Activated gamma-delta T cell treated with Interleukin-2 at 50 U/mL for 16 hours (primary cell): ENCODE measurements at regions not wholly inside any gene's neighbourhood (a gene's known extent, or its start where the extent isn't known, plus 50 kb on each side); places are given as distances from the start of the nearest gene placed in this dataset.

Experiments used
- DNase-seq: peaks from one replicate; pipeline ENCODE4 v3.0.0-alpha.2; 2020

DNA sequence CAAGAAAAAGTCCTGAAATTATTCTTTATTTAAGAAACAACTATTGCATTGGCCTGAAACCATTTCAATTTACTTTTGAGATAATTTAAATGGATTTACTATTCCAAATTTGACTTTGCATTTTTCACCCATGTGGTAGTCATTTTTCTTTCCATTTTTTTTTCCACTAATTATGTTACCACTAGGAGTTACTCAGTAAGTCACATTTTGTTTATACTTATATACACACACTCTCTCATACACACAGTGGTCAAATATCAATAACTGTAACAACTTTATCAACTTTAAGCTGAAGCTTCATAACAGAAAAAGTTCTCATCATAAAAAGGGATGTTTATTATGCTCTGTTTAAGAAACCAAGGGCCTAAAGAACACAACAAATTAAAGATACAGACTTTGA, 222.8 kb downstream of the SIPA1L2 start:
- DNase-seq, result no peak

DNA sequence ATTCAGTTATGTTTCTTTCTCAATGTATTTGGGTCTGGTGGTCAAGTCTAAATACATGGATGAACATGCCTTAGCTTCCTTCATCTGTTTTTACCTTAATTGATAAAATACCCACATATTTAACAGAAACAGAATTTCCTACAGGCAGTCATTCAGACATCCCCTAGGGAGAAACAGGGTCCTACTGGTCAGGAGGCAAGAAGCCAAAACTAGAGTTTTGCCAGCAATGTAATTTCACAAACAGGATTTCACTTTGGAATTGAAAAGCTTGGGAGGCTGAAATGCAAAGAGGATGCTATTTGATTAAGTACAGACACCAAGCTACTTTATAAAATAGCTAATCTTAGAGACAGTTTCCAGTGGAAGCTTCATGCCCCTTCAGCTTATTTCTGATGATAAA, 224.2 kb downstream of the SIPA1L2 start:
- no peak for DNase-seq

DNA sequence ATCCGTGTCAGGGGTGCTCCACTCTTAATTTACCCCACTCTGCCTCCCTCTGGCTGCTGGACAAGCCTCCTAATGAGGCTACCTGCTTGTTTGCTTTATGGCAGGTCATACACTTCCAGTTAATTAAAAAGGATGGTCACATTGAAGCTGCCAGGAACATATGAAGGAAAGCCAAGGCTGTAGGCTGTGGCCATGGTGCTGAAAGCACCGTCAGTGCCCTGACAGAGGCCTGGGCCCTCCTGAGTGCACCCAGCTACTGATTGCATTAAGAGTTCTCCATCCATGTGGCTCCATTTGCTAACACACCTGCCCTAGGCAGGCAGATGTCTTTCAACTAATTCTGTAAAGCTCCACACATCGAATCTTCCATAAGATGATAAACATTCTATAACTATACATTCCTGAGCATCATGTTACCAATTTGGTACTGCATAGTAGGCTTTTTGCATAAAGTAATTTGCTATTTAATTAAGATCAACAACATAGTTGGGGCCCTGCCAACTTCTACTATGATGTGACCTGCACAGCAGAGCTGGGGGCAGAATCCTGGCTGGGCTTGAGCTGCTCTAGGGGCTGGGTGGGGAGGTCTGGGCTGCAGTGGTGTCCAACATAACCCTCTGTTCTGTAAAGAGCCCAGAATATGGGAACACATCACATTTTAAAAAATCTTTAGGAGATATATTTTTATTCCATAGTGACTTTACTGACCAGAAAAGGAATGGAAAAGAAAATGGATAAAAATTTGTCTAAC, 224.8 kb downstream of the SIPA1L2 start:
- no peak for DNase-seq

DNA sequence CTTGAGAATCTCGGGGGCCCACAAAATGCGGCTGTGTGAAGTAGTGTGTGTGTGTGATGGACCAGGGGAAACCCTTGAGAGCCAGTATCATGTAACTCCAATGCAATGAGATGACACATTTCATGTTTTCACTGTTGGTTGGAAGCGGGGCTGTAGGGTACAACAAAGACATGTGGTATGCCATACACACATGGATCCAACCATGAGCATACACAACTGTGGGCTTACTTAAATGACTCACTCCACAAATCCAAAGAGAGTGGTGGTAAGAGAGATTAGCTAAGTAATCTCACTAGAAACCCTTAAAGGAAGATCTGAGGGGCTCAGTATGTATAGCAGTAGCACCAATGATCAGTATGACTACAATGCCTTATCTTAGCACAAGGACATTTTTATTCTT, 225.7 kb downstream of the SIPA1L2 start:
- no peak for DNase-seq

DNA sequence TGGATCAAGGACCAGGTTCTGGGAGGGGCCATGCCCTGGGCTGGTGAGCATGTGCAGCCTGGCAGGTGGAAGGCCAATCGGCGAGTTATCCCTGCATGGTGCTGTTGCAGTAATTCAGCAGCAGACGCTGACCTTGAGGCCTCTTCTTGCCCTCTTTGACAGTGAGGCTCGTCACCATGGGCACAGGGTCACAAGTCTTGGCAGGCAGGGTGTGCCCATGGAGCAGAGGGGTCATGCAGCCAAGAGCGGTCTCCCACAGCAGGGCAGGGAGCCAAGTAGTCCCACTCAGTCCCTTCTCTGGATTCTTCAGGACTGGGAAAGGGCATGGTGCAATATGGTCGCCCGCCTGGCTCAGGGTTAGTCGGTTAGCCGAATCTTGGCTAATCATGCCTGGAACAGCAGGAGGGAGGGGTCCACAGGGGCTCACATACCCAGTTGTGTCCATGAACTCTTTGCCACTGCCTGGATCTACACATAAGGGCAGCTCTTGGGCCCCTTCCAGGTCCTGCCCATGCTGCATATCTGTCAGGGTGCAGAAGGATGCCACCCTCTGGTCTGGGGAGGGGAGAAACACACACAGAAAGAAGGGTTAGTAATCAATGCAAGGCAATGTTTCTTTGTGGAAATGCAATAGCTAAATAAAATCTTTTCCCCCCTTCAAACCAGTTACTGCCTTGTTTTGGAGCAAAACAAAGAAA, 226.8 kb downstream of the SIPA1L2 start:
- DNase-seq, result no peak

DNA sequence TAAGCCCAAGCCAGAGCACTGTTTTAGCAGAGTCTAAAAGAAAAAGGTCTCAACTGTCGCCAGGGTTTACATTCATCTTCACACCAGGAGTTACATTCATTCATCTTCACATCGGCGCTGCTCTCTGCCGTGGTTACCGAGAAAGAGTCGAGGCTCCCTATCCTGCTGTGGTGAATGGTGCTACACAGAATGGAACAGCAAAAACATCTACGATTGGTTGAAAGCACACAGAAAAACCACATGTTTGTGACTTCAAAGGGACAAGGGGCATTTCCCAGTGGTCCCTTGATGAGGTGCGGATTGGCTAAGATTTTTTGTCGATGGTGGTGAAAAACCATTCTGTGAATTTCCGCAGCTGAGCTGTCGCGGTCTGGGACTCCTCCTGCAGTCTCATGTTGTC, 231.1 kb downstream of the SIPA1L2 start:
- DNase-seq, result no peak

DNA sequence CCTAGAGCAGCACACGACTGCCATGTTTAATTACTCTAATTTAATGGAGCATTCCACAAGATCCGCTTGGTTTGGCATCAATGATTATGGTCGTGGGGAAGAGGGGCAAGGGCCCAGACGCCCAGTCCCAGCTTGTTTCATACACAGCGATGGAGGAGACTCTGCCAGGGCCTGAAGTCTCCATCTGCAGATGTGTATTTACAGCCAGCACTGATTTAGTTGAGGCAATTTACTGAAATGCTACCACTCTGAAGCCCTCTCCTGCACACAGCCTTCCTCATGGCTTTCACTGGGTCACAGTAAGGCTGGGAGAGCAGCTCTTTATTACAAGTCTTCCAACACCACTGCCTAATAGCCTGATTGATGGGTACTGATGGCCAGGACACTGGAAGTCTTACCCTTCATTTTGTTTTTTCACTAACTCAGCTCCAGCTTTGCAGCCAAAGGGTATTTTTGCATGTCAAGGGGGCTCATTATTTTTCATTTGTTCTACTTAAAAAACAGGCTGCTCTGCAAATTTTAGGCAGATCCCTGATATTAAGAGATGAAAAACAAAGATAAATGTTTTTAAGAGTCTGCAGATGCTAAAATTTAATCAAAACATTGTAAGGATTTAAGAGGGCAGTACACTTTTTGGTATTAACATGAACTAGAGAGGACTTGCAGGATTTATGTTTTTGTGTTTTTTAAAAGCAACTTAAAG, 236.3 kb downstream of the SIPA1L2 start:
- no peak for DNase-seq

DNA sequence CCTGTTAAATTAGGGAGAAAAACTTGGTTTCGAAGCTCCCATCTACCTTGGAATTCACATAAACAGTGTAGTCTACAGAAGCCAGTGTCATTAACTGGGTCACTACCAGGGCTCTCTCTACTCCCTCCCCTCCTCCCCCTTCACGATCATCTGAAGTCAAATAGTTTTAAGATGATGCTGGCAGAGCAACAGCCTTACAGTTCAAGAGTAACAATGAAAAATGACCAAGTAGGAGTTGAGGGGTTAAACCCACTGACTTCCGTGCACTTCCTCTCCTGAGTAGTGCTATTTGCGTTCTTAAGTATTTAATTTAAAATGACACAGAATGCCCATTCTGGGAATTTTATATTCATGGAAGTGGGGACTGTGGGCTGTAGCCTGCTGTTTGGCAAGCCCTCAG, 236.9 kb downstream of the SIPA1L2 start:
- DNase-seq, result no peak

DNA sequence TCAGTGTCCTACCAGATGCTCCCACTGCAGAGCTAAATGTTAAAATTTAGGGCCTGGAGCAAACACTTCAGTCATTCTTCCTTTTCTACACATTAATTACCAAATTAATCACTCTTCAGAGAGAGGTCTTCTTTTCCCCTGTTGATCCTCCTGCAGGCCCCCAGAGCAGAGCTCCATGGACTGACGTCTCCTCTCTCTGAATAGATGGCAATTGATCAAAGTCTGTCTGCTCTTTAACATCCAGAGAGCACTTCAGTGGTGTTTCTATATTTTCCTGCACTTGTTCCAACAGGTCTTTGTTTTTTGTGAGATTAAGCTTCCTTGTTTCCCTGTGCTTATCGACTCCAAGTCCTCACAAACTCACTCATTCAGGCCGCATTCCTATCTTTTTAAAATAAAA, 239.3 kb downstream of the SIPA1L2 start:
- DNase-seq, result no peak

DNA sequence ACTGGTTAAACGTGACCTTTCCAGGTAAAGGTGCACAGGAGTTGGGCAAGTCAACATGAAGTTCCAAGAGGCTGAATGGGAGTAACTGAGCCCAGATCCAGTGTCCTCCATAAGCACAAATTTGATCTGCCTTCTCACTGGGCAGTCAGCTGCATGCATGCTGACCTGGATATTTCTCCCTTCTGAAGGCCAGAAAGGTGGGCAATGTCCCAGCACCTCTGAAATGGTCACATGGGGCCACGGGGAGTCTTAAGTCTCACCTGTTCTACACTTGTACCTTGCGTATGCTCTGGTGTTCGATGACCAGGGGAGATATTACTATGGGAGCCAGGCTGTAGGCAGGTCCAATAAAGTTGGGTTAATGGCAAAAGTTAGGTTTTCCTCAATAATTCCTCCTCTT, 240.2 kb downstream of the SIPA1L2 start:
- DNase-seq, result no peak

DNA sequence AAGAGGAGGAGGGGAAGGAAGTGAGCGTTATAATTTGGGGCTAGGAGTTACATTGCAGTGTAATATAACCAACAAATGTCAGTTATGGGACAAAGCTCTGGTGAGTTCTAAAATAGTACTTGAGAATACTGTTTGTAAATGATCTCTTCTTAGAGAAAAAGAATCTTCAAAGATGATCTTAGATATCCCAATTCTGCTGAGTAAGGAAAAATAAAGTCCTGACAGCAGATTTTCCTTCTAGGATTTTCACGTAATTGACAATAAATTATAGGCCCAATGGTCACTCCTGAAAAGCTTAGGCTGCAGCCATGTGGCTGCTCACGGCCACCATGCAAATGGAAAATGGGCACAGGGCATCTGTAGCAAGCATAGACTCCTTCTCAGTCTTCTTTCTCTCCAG, 241.6 kb downstream of the SIPA1L2 start:
- DNase-seq, result no peak

DNA sequence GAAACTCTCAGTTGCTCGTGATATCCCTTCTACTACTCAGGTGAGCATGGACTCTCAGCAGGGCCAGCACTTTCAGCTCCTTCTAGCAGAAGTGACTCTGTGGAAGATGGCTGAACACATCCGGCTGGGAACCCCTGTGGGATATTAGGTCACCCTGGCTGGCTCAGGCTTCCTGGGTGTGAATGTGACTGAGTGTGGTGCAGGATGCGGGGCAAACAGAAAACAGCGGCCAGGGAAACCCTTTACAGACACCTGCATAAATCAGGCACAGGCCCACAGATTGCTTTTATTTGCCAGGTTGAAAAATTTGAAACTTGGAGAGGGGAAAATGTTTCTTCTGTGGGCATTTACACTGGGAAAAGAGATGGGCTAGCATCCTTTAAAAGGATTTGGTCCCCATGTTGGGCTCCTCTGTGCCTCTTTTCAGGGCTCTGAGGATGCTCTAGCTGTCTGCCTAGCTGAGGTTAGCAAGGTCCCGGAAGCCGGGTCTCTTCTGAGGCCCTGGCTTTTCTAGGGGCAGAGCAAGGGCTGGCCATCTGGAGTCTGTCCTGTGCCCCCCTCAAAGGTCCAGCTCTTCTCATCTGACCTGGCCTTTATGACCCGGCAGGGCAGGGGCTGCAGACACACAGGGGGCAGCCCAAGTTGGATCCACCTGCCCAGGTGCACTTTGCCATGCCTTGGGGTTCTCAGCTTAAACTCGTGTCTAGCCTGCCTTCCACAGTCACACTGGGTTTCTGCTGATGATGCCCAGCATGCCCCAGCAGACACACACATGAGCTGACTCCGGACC, 243.0 kb downstream of the SIPA1L2 start:
- DNase-seq, result no peak

DNA sequence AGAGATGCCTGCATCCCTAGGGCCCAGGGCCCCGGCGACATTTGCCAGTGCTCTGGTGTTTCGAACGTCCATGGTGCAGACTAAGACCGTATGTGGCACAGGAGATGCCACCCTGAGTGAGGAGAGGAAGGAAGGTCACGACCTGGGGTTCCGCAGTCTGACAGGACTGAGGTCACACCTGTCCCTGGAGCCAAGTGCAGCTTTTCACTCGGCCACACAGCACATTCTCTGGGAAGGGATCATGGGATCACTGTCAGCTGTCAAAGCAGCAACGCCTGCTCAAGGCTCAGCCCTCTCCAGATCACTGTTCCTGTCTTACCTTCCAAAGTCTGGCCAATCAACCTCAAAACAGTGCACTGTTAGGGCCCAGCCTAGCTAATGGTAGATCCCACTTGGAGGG, 243.6 kb downstream of the SIPA1L2 start:
- no peak for DNase-seq

DNA sequence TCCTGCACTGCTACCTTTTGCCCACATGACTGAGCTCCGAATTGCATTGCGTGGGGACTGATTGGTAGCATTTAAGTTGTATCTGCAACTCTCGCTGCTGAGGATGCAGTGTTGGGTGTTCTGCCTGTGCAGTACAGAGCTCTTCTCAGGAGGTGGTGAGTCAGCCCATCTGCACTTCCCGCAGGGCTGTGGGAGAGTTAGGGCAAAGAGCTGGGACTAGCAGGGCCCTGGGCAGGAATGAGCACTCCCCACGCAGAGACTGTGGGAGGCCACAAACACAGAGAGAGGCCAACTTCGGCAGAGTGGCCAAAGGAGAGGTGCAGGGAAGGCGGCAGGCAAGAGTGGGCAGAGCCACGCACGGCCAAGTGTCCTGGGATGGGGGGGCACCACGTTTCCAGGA, 244.7 kb downstream of the SIPA1L2 start:
- no peak for DNase-seq

DNA sequence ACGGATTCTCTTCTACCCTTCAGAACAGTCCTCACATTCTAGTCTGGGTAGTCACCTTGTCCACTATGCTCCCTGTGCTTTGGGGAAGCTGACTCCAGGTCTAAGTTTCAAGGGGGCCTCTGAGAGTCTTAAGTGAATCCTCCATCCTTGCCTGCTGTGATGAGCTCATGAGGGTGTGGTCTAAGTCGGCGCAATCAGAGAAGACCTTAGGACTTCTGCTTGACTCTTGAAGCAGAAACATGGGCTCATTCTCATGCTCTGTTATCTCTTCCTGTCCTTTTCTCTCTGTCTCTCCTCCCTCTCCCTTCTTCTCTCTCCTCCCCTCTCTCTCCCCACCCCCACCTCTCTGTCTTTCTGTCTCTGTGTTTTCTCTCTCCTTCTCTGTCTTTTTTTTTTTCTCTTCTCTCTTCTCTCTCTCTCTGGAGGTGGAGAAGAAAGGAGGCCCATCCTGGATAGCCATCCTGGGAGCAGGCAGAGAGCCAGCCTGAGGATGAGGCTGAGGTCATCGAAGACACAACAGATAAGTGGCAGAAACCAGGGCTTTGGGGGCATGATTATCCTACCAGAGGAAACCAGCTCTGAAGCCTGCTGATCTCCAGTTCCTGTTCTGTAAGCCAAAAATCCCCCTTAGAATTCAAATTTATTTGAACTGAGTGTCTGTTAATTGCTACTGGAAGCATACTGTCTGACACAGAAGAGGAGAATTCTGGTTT, 245.6 kb downstream of the SIPA1L2 start:
- DNase-seq, result no peak

DNA sequence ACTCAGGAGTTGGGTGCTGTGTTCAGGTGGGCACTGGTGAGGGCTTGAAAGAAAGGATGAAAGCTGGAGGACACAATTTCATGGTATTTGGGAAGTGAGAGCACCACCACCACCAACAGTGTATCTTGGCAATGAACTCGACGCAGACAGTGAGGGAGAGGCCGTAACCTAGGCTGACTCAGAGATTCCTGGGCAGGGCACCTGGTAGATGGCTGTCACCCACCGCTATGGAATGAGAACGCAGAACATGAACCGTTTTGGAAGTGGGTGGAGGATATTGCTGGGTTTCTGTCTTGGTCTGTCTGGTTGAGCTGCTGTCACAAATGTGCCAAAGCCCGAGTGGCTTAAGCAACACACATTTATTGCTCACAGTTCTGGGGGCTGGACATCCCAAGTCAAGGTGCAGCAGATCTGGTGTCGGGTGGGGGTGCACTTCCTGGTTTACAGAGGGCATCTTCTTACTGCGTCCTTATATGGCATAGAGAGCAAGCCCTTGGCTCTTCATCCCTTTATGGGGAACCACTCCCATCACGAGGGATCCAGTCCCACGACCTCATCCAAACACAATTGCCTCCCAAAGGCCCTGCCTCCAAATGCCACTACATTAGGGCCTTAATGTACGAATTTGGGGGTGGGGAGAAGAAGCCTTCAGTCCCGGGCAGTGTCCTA, 246.3 kb downstream of the SIPA1L2 start:
- DNase-seq, result no peak

DNA sequence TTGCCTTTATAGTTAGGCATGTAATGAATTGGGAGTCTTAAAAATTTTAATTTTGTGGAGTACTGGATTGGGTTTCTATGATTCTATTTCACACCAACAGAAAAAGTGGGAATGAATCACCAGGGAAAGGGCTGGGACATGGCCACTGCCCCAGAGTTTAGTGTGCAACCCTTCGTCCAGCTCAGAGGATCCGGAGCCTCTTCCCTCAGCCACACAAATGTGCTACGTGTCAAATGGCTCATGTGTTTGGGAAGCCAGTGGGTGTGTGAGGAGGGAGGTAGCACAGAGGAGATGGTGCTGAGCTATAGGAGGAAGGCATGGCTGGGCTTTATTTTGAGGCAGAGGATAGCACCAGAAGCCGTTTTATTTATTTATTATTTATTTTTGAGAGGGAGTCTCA, 247.3 kb downstream of the SIPA1L2 start:
- no peak for DNase-seq

DNA sequence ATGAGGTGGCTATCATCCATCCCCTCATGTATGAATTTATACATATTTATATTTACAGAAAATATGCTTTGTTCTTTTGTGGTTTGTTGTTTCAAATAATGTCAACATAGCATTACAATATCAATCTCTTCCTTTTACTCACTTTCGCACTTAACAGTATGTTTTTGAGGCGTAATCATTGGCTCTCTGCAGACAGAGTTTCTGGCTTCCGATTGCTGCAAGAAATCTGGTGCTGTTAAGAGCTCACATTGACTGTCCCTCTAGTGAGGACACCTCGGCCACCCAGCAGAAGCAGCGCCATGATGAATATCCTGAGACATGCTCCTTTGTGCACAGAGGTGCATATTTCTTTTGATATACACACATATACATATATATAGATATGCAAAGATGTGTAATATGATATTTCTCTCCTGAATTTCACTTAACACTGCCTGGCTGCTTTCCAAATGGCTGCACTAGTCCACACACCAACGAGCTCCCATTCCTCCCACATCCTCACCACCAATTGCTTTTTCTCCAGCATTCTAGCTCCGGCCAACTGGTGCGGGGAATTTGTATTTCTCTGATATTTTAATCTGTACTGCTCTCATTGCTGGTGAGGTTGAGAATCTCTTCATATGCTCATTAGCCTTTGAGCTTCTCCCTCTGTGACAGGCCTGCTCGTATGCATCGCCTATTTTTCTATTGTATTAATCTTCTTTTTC, 248.4 kb downstream of the SIPA1L2 start:
- DNase-seq, result no peak

DNA sequence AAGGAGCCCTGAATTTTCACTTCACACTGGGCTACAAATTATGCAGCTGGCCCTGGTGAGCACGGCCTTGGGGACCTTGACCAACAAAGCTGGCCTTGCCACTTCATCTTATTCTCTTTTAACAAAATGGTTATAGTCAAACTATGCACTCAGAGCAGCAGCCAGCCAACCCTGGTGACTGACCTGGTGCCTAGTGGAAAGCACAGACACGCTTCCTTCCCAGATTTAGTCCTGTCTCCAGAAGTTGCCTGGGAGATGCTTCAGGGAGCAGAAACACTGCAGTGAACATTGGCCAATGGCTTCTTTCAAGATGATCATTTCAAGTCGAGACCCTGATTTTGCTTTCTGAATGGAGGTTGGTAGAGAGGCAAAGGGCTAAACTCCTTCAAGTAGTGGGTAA, 249.3 kb downstream of the SIPA1L2 start:
- DNase-seq, result no peak

DNA sequence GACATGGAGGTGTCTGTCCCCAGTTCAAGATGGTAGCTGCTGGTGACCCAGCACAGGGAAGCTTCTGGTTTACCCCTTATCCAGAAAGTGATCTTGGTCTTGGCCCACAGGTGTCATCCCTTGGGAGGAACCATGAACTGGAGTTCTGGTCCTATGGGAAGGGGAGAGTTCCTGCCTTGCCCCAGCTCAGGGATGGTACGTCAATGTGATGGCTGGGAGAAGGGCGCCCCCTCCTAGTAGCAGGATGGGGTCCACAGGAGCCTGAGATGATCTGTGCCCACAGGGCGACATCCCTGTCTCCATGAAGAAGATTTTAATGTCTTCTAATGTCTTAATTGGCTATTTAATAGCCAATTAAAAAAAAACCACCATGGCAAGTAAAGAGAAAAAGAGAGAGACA, 249.8 kb downstream of the SIPA1L2 start:
- DNase-seq, result no peak

DNA sequence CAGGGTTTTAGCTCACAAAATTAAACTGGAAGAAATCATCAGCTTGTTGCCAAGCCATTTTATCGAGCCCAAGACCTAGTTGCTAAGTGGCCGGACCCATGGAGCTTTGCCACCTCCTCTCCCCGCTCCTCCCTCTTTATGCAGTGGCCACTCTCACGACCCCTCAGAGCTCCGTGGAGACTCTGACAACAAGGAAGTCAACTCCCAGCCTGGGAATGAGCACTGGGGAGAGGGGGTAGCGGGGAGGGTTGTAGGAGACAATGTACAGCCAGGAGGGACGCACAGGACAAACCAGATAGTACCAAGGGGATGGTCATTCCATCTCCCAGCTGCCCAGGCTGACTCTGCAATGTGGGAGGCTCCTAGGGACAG, 250.9 kb downstream of the SIPA1L2 start:
- DNase-seq, result no peak
